Mammary epithelial cell (primary cell): ENCODE measurements at regions not wholly inside any gene's neighbourhood (a gene's known extent, or its start where the extent isn't known, plus 50 kb on each side); places are given as distances from the start of the nearest gene placed in this dataset.
"Not testable (repeated sequence)": the region's sequence is repeated elsewhere in the genome, so short reads cannot be mapped to it uniquely, and the experiment has no call there.

Experiments
- EZH2 ChIP-seq: IDR thresholded peaks from 2 replicates; pipeline ENCODE4 v1.6.1; 2012; ENCODE audit warnings: low read length, inconsistent platforms, borderline replicate concordance
- TF ChIP-seq, protein P1 (sequence below), 2 donors: IDR thresholded peaks in 1 of 2; conservative IDR thresholded peaks in 1 of 2; 2 replicates each; pipeline ENCODE4 v1.5.1; 2011 to 2012; ENCODE audit warnings: inconsistent platforms in 2 of 2, low read length in 2 of 2, mild to moderate bottlenecking in 2 of 2, control low read depth in 1 of 2, low read depth in 1 of 2; ENCODE audit not compliant: insufficient read depth in 1 of 2; ENCODE audit errors: extremely low read depth in 1 of 2

DNA sequence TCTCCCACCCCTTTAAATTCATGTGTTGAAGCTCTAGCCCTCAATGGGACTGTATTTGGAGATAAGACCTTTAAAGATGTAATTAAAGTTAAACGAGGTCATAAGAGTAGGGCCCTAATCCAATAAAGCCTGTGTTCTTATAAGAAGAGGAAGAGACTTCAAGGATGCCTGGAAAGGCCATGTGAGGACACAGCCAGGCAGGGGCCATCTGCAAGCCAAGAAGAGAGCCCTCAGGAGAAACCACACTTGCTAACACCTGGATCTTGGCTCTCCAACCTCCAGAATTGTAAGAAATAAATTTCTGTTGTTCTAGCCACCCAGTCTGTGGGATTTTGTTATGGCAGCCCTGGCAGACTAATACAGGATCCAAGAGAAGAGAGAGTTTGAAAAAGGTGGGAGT, 683.5 kb downstream of the TTLL7 start:
- TF ChIP-seq, protein P1, sequence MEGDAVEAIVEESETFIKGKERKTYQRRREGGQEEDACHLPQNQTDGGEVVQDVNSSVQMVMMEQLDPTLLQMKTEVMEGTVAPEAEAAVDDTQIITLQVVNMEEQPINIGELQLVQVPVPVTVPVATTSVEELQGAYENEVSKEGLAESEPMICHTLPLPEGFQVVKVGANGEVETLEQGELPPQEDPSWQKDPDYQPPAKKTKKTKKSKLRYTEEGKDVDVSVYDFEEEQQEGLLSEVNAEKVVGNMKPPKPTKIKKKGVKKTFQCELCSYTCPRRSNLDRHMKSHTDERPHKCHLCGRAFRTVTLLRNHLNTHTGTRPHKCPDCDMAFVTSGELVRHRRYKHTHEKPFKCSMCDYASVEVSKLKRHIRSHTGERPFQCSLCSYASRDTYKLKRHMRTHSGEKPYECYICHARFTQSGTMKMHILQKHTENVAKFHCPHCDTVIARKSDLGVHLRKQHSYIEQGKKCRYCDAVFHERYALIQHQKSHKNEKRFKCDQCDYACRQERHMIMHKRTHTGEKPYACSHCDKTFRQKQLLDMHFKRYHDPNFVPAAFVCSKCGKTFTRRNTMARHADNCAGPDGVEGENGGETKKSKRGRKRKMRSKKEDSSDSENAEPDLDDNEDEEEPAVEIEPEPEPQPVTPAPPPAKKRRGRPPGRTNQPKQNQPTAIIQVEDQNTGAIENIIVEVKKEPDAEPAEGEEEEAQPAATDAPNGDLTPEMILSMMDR (conservative IDR thresholded peaks at IDR 0.05 in 1 of 2, IDR thresholded peaks at IDR 0.05 in 1 of 2; ENCODE audit: extremely low read depth in 1 of 2, insufficient read depth in 1 of 2, low read depth in 1 of 2, low read length in 2 of 2) = not testable (repeated sequence)
- TF ChIP-seq EZH2 = not testable (repeated sequence)
